NCI-H446 (cell line): ENCODE measurements at regions not wholly inside any gene's neighbourhood (a gene's known extent, or its start where the extent isn't known, plus 50 kb on each side); places are given as distances from the start of the nearest gene placed in this dataset.
"Not testable (repeated sequence)": the region's sequence is repeated elsewhere in the genome, so short reads cannot be mapped to it uniquely, and the experiment has no call there.

Source experiments
- DNase-seq, 2 experiments: peaks; one replicate each; lab custom pipeline; 2025; lab: John Stamatoyannopoulos, UW

DNA sequence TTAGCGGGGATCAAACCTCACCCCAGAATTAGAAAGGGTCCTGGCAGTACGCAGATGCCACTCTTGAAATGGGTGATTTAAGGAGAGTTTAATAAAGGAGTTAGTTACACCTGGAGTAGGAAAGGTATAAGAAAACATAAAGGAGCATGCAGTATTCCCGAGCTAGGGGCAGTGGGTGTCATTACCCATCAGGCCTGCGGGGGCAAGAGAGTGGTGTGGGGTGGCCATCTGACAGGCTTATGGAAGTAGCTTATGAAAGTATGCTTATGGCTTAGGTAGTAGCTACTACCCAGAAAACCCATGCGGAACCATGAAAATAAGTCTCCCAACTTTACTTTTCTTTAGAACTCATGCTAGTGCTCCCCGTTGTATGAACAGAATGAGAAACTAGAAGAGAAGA lies 568.9 kb upstream of the ACVR2A start:
- no peak for DNase-seq

DNA sequence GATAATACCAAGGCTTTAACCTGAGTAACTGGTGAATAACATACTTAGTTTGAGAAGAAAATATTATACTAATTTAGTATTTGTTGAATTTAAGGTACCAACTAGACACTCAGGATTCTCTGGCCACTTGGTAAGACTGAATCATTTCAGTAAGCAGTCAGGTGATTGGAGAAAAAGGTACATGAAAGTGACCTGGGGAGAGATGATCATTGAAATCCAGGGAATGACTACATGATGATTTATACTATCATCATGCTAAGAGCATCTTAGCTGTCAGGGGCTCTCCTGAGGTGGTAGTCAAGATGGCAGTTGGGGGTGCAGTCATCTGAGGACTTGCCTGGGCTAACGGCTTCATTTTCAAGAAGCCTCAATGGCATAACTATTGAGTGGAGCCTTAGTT lies 571.2 kb upstream of the ACVR2A start:
- DNase-seq: no peak

- DNase-seq: no peak
Measured at GRCh38 chr2:147273106-147273505, 571.7 kb upstream of the ACVR2A start.

DNA sequence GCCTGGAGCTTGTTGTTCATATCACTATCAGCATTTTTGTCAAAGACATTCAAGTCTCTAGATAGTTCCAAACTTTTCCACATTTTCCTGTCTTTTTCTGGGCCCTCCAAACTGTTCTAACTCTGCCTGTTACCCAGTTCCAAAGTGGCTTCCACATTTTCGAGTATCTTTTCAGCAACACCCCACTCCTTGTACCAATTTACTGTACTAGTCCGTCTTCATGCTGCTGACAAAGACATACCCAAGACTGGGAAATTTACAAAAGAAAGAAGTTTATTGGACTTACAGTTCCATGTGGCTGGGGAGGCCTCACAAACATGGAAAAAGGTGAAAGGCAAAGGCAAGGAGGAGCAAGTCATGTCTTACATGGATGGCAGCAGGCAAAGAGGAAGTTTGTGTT lies 575.2 kb upstream of the ACVR2A start:
- not testable (repeated sequence) for DNase-seq

DNA sequence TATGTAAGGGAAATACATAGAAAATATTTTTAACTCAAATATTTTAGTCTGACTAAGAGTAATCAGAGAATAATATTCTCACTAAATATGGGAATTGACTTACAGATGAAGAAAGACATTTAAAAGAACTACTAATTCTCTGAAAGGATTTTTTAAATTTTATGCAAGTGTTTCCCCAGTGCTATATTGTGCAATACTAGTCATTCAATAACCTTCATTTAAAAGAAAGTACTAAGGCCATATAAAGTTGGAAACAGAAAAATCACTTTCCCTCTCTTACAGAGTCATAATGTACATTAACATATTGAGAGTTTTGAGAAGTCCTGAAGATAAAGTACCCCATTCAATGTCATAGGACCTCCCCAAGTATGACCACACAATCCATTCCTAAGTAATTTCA lies 584.6 kb upstream of the ACVR2A start:
- no peak for DNase-seq

- DNase-seq: peak; percentile 84 to 97
Measured at GRCh38 chr2:147255812-147256211, 589.0 kb upstream of the ACVR2A start.

DNA sequence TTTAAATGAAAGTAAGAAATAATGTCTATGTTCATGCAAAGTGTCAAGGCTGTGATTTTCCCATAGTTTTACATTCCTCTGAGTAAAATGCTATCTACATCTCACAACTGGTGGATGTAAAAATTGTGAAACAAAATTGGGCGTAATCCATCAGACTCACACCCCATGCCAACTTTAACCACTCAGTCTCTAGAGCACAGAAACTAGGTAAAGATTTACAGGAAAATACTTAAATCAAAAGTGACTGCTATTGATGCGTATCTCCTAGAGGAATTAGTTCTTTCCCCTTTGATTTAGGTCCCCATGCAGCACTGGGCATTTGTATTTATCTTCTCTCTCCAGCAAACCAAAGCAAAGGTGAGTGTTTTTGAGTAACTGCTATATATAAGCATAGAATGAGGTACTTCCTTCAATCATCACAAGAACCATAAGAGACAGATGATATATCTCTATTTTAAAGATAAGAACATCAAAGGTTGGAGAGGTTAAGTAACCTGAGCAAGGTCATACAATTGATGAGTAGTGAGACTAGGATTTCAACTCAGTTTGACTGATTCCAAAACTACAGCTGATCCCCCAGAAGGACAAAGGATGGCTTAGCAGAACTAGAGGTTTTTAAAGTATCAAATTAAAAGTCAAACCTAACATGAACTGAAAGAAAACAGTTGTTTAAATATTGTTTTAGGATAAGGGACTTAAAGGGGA lies 594.0 kb upstream of the ACVR2A start:
- no peak for DNase-seq

DNA sequence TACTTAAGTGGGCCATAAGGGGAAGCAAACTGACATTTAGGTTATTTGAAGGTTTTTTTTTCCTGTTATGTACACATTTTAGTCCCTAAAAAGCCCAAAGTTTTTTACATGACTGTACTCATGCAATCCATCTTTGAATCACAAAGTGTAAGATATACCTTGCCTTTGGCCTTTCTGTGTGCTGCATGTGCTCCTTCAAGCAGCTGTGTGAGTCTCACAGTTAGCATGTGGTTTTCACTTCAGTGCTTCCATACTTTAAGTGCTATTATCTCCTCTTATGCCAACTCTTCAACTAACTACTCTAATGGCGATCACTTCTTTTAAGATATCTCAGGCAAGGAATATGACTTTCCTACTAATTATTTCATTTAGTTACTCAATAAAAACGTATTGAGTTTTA lies 597.1 kb upstream of the ACVR2A start:
- no peak for DNase-seq

DNA sequence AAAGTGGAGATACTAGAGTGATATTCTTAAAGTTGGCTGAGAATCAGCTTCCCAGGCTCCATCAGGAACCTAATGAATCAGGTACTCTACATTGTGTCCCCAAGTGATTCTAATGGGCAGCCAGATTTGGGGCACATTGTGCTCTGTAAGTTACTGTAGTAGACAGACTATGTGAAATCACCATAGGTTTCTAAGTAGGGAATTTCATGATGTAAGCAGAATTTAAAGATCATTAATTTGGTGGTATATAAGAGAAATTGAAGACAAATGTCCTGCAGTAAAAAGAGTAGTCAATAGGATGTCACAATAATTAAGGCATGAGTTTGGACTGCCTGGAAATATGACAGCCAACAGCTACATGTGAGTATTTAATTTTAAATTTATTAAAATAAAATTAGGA lies 602.4 kb upstream of the ACVR2A start:
- no peak for DNase-seq

- DNase-seq: no peak
Measured at GRCh38 chr2:147236601-147237000, 608.2 kb upstream of the ACVR2A start.

- no peak for DNase-seq
Measured at GRCh38 chr2:147232225-147232669, 612.6 kb upstream of the ACVR2A start.

GRCh38 chr2:147231607-147232006 lies 613.2 kb upstream of the ACVR2A start:
- DNase-seq: no peak

- no peak for DNase-seq
Measured at GRCh38 chr2:147231081-147231480, 613.7 kb upstream of the ACVR2A start.

GRCh38 chr2:147227313-147227712 lies 617.5 kb upstream of the ACVR2A start:
- no peak for DNase-seq

DNA sequence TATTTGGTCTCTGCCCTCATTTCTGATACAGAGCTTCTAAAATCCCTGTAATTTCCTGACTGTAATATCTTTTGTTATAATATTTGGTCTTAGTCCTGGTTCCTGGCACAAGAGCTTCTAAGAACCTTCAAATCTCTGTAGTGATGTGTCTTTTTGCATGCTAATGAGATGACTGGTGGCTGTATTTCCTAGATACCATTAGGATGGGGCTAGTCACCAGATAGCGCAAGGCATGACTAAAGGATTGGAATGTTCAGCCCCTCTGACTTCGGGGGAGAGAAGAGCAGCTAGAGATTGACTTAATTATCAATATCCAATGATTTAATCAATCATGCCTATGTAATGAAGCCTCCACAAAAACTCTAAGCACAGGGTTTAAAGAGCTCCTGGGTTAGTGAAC lies 620.8 kb upstream of the ACVR2A start:
- DNase-seq: no peak

DNA sequence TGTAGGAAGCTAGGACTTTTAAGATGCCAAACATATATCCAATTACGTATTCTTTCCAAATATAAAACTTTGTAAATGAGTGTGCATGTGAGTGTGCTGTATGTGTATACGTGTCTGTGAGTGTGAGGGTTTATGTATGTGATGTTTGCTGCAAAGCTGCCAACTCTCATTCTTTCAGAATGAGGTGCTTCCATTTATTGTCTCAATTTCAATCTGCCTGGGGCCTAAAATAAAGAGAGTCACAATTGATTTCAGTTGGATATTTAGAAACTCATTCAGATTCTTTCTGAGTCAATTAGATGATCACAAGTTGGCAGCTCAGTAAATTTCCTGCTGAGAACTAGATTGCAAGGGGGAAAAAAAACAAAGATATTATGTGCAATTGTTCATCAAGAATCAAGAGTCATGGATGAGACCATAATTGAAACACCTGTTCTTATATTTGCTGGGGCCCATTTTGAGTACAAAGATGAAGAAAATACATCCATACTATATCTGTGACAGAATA lies 621.2 kb upstream of the ACVR2A start:
- DNase-seq: peak; percentile 6 to 45

- DNase-seq: no peak
Measured at GRCh38 chr2:147223119-147223518, 621.7 kb upstream of the ACVR2A start.

- DNase-seq: no peak
Measured at GRCh38 chr2:147222506-147222905, 622.3 kb upstream of the ACVR2A start.

- peak; percentile 36 to 82 for DNase-seq
Measured at GRCh38 chr2:147214914-147215313, 629.9 kb upstream of the ACVR2A start.

DNA sequence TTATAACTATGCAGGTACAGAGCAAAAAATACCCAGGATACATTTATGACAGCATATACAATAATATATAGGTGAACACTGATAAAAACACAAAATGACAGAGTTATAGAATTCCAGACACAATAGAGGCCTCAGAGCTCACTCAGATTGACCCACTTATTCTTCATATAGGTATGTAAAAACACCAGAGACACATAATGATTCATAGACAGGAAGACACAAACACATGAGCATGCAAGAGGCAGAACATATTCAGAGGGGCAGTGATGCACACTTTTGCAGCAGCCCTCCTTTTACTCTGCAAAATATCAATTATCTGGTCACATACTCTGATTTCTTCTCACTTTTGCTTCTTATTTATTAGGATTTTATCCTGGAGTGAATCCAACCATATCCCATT lies 633.3 kb upstream of the ACVR2A start:
- DNase-seq: no peak

DNA sequence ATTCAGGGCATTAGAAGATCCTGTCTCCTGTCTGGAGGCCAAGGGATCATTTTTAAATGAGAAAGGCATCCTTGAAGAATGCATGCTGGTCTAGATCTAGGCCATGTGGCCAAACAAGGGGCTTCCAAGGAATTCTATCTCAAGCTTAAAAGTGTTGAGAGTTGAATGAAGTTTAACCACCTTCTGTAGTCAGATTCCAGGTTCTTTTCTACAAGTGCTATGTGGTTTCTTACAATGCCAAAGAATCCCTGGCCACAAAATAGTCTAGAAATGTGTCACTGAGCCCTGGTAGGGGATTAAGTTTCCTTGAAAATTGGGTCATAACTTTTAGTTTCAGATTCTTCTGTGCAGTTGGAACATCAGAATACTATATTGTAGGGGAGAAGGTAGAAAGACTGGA lies 640.7 kb upstream of the ACVR2A start:
- DNase-seq: no peak

DNA sequence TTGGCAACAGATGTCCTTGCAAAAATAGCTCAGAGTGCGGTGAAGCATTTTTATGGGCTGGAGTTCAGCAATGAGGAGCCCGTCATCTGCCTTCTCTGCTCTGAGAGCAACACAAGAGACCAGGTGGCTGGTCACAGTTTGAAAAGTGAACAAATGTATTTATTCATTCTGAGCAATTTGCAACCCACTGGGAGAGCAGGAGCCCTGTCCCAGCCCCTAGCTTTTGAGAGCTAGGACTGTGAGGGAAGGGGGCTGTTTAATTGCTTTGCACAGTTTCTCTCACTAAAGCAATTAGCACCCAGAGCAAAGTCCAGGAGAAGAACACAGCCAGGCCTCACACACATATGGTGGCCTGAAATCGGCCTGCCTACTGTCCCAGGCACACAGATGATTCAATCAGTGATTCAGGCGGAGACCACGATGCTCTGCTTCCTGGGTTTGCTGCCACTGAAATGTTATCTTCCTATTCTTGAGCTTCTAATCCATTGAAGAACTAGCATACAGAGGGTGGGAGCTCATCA lies 646.1 kb upstream of the ACVR2A start:
- DNase-seq: peak; percentile 27 to 86

GRCh38 chr2:147197754-147198483 lies 646.9 kb upstream of the ACVR2A start:
- peak in 1 of 2 experiments; percentile 41 for DNase-seq
